MM.1S (cell line): ENCODE measurements at regions not wholly inside any gene's neighbourhood (a gene's known extent, or its start where the extent isn't known, plus 50 kb on each side); places are given as distances from the start of the nearest gene placed in this dataset.
A peak's percentile ranks its signal among the peaks of the same experiment; 100 is the strongest.
"Not testable (repeated sequence)": the region's sequence is repeated elsewhere in the genome, so short reads cannot be mapped to it uniquely, and the experiment has no call there.

Experiments
- CTCF ChIP-seq: fragments of 300-600 bp; sonication (generic); IDR thresholded peaks from 2 replicates; pipeline ENCODE4 v1.5.1; 2016; ENCODE audit warnings: antibody characterized with exemption, low read length, mixed read lengths
- EZH2 ChIP-seq: fragments of 300-600 bp; sonication (generic); optimal IDR thresholded peaks from 2 replicates; pipeline ENCODE3; 2017; ENCODE audit warnings: low read depth, mild to moderate bottlenecking, antibody characterized with exemption, low read length, mixed read lengths
- EZH2phosphoT487 ChIP-seq: fragments of 300-600 bp; sonication (generic); IDR thresholded peaks from 2 replicates; pipeline ENCODE4 v1.6.1; 2018; ENCODE audit warnings: antibody characterized with exemption, low read length

- peak; percentile 28 for TF ChIP-seq CTCF
- not testable (repeated sequence) for TF ChIP-seq EZH2, EZH2phosphoT487
These were observed 92.4 kb upstream of the METTL9 start for GRCh38 chr16:21506857-21507456.
